HL-60 (cell line): ENCODE measurements at regions not wholly inside any gene's neighbourhood (a gene's known extent, or its start where the extent isn't known, plus 50 kb on each side); places are given as distances from the start of the nearest gene placed in this dataset.

Experiments used
- DNase-seq, 2 experiments: peaks; one replicate each; pipeline ENCODE4 v3.0.0-alpha.2; 2010 to 2020; ENCODE audit warnings: low read depth in 1 of 2, low spot score in 1 of 2
- H3K27ac ChIP-seq: fragments of 250-450 bp; sonication (Bioruptor Pico); replicated peaks from 2 replicates; pipeline ENCODE4 v1.5.1; 2020; ENCODE audit warnings: mild to moderate bottlenecking, moderate library complexity
- H3K27me3 ChIP-seq: fragments of 250-450 bp; sonication (Bioruptor Pico); 2 replicates; pipeline ENCODE4 v1.5.1; 2021; ENCODE audit warnings: mild to moderate bottlenecking, moderate library complexity; ENCODE audit not compliant: insufficient read depth, poor library complexity, severe bottlenecking
- H3K4me3 ChIP-seq: replicated peaks from 2 replicates; pipeline ENCODE4 v1.5.1; 2011; ENCODE audit warnings: mild to moderate bottlenecking, control low read depth, low read length; ENCODE audit not compliant: insufficient read depth
- CTCF ChIP-seq: IDR thresholded peaks from one replicate; pipeline ENCODE4 v1.5.1; 2011; ENCODE audit warnings: low read length, control low read depth, inconsistent platforms; ENCODE audit not compliant: insufficient read depth
- GABPA ChIP-seq: IDR thresholded peaks from 2 replicates; pipeline ENCODE4 v1.6.1; 2012; ENCODE audit warnings: low read depth
- POLR2AphosphoS5 ChIP-seq: IDR thresholded peaks from 2 replicates; pipeline ENCODE4 v1.6.1; 2012; ENCODE audit warnings: low read depth
- REST ChIP-seq: IDR thresholded peaks from 2 replicates; pipeline ENCODE4 v1.6.1; 2012; ENCODE audit warnings: low read depth; ENCODE audit not compliant: insufficient replicate concordance
- SPI1 ChIP-seq: IDR thresholded peaks from 2 replicates; pipeline ENCODE4 v1.6.1; 2012; ENCODE audit warnings: low read depth, mild to moderate bottlenecking, borderline replicate concordance

GRCh38 chr5:26054594-26054993 lies 983.8 kb downstream of the CDH9 start:
- no peak for DNase-seq
- no peaks in the 10 kb centered on the region for H3K27me3 ChIP-seq
- TF ChIP-seq CTCF (no peak), POLR2AphosphoS5 (no peak), GABPA (no peak)

GRCh38 chr5:26034813-26035212 lies 1003.6 kb downstream of the CDH9 start:
- TF ChIP-seq CTCF (no peak), POLR2AphosphoS5 (no peak), GABPA (no peak), REST (no peak), SPI1 (no peak)
- H3K27me3 ChIP-seq = no peaks in the 10 kb centered on the region
- no peak for DNase-seq
- H3K4me3 ChIP-seq = no peak overlapping the region
- no peak overlapping the region for H3K27ac ChIP-seq

More at GRCh38 chr5:26054594-26054993, 983.8 kb downstream of the CDH9 start:
- H3K27ac ChIP-seq = no peak overlapping the region
- no peak overlapping the region for H3K4me3 ChIP-seq

- no peak for TF ChIP-seq REST
- no peak for TF ChIP-seq SPI1
- no peak for TF ChIP-seq POLR2AphosphoS5
- TF ChIP-seq CTCF = no peak
- no peak for TF ChIP-seq GABPA
- DNase-seq = no peak
- no peak overlapping the region for H3K4me3 ChIP-seq
- H3K27me3 ChIP-seq = no peaks in the 10 kb centered on the region
- no peak overlapping the region for H3K27ac ChIP-seq
Observed at GRCh38 chr5:26031481-26031880, 1006.9 kb downstream of the CDH9 start.

- no peaks in the 10 kb centered on the region for H3K27me3 ChIP-seq
- H3K4me3 ChIP-seq = no peak overlapping the region
- H3K27ac ChIP-seq = no peak overlapping the region
- TF ChIP-seq SPI1 (no peak), REST (no peak), CTCF (no peak), POLR2AphosphoS5 (no peak), GABPA (no peak)
- DNase-seq = no peak
Observed at GRCh38 chr5:26026044-26026443, 1012.3 kb downstream of the CDH9 start.
